ENCODE measurements at regions not wholly inside any gene's neighbourhood (a gene's known extent, or its start where the extent isn't known, plus 50 kb on each side); places are given as distances from the start of the nearest gene placed in this dataset.

- TF ChIP-seq NANOG (IDR thresholded peaks at IDR 0.05; ENCODE audit: insufficient read depth, low read depth, low read length, poor library complexity, severe bottlenecking) (no peak), SRF (IDR thresholded peaks at IDR 0.05; ENCODE audit: low read depth, low read length) (no peak), CTBP2 (IDR thresholded peaks at IDR 0.05; ENCODE audit: borderline replicate concordance, insufficient read depth, insufficient read length, low read length) (no peak)
Observed at GRCh38 chr6:99146711-99147110, 199.0 kb upstream of the FBXL4 start (continued).
